ENCODE measurements at regions not wholly inside any gene's neighbourhood (a gene's known extent, or its start where the extent isn't known, plus 50 kb on each side); places are given as distances from the start of the nearest gene placed in this dataset.
"Not testable (repeated sequence)": the region's sequence is repeated elsewhere in the genome, so short reads cannot be mapped to it uniquely, and the experiment has no call there.

GRCh38 chr6:8832695-8833094 lies 397.4 kb upstream of the SLC35B3 start:
- not testable (repeated sequence) for TF ChIP-seq POLR2A (IDR thresholded peaks at IDR 0.05; ENCODE audit: low read length); GATA1 (IDR thresholded peaks at IDR 0.05; ENCODE audit: low read depth, low read length)
